Activated naive CD4-positive, alpha-beta T cell treated with anti-CD3 and anti-CD28 coated beads, Interleukin-2, amount 10 ng/mL, durations not matched to agents 7 days and 5 days (primary cell): ENCODE measurements at regions not wholly inside any gene's neighbourhood (a gene's known extent, or its start where the extent isn't known, plus 50 kb on each side); places are given as distances from the start of the nearest gene placed in this dataset.
"Not testable (repeated sequence)": the region's sequence is repeated elsewhere in the genome, so short reads cannot be mapped to it uniquely, and the experiment has no call there.

Experiments used
- CTCF ChIA-PET: fragments of 350-600 bp; sonication (Branson Sonifier 250); formaldehyde crosslinking; loops from one replicate; lab custom pipeline; 2021; ENCODE audit warnings: antibody characterized with exemption; lab: Charles Lee
- DNase-seq: peaks from one replicate; pipeline ENCODE4 v3.0.0-alpha.2; 2020
- H3K27ac Mint-ChIP-seq: one replicate; pipeline ENCODE4 v1.8.0; 2021; ENCODE audit warnings: mild to moderate bottlenecking, moderate library complexity, mixed read lengths
- H3K27me3 Mint-ChIP-seq: one replicate; pipeline ENCODE4 v1.8.0; 2021; ENCODE audit warnings: mild to moderate bottlenecking, mixed read lengths
- H3K36me3 Mint-ChIP-seq: one replicate; pipeline ENCODE4 v1.8.0; 2021; ENCODE audit warnings: mixed read lengths
- H3K4me1 Mint-ChIP-seq: one replicate; pipeline ENCODE4 v1.8.0; 2021; ENCODE audit warnings: mixed read lengths
- H3K4me3 Mint-ChIP-seq: one replicate; pipeline ENCODE4 v1.8.0; 2021; ENCODE audit warnings: mild to moderate bottlenecking, moderate library complexity, mixed read lengths
- H3K9me3 Mint-ChIP-seq: one replicate; pipeline ENCODE4 v1.8.0; 2021; ENCODE audit warnings: mixed read lengths

DNA sequence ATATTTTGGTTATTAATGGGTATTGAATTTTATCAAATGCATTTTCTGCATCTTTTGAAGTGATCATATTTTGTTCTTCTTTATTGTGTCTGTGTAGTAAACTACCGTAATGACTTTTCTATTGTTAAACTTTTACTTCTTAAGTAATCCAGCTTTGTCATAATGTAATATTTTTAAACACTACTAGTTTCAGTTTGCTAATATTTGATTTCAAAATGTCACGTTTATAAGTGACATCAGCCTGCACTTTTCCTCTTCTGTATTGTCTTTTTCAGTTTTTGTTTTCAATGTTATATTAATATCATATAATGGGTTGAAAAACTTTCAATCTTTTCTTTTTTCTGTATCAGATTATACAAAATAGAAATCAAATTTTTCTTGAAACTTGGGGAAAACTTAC, 71.6 kb upstream of the ANKRD1 start:
- H3K27me3 Mint-ChIP-seq: peaks cover 3% of the 10 kb centered on the region
- H3K4me1 Mint-ChIP-seq: no peaks in the 10 kb centered on the region
- CTCF ChIA-PET: no interaction called here
- H3K27ac Mint-ChIP-seq: no peak overlapping the region
- no peak for DNase-seq
- H3K36me3 Mint-ChIP-seq: no peaks in the 10 kb centered on the region
- no peak overlapping the region for H3K4me3 Mint-ChIP-seq
- H3K9me3 Mint-ChIP-seq: no peaks in the 10 kb centered on the region

DNA sequence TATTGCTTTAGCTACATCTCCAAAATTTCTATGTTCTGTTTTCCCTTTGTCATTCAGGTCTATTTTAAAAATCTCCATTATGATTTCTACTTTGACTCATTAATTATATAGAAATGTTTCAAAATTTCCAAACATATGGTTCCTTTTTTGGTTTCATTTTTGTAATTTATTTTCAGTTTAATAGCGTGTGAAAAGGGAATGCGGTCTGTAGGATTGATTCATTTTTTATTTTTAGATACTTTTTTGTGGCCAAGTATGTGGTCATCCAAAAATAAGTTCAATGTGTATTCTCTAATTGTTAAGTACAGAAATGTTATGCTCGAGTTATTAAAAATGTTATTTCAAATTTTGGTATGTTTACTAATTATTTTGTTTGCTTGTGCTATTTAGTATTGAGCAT, 72.5 kb upstream of the ANKRD1 start:
- H3K4me1 Mint-ChIP-seq: no peaks in the 10 kb centered on the region
- no peak overlapping the region for H3K4me3 Mint-ChIP-seq
- peaks cover 3% of the 10 kb centered on the region for H3K27me3 Mint-ChIP-seq
- H3K36me3 Mint-ChIP-seq: no peaks in the 10 kb centered on the region
- H3K27ac Mint-ChIP-seq: no peak overlapping the region
- DNase-seq: no peak
- CTCF ChIA-PET: interaction anchor here (0.8 kb wide), 1 partner anchor 302 kb away, joined by 3 read pairs; no protein-coding TSS in a partner anchor
- H3K9me3 Mint-ChIP-seq: no peaks in the 10 kb centered on the region

DNA sequence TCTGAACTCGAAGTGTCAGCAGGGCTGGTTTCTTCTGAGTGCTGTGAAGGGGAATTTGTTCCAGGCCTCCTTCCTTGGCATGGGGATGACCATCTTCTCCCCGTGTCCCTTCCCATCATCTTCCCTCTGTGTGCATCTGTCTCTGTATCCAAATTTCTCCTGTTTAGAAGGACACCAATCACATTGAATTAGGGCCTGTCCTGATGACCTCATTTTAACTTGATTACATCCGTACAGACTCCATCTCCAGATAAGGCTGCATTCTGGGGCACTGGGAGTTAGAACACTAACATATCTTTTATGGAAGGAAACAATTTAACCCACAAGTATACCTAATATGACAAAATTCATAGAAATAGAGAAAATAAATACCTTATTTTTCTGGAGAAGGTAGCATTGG, 76.8 kb upstream of the ANKRD1 start:
- H3K27me3 Mint-ChIP-seq: peaks cover 3% of the 10 kb centered on the region
- H3K4me1 Mint-ChIP-seq: no peaks in the 10 kb centered on the region
- DNase-seq: no peak
- H3K27ac Mint-ChIP-seq: no peak overlapping the region
- H3K36me3 Mint-ChIP-seq: no peaks in the 10 kb centered on the region
- H3K9me3 Mint-ChIP-seq: no peaks in the 10 kb centered on the region
- no peak overlapping the region for H3K4me3 Mint-ChIP-seq
- CTCF ChIA-PET: interaction anchor here (1.0 kb wide), 1 partner anchor 253 kb away, joined by 3 read pairs; no protein-coding TSS in a partner anchor

DNA sequence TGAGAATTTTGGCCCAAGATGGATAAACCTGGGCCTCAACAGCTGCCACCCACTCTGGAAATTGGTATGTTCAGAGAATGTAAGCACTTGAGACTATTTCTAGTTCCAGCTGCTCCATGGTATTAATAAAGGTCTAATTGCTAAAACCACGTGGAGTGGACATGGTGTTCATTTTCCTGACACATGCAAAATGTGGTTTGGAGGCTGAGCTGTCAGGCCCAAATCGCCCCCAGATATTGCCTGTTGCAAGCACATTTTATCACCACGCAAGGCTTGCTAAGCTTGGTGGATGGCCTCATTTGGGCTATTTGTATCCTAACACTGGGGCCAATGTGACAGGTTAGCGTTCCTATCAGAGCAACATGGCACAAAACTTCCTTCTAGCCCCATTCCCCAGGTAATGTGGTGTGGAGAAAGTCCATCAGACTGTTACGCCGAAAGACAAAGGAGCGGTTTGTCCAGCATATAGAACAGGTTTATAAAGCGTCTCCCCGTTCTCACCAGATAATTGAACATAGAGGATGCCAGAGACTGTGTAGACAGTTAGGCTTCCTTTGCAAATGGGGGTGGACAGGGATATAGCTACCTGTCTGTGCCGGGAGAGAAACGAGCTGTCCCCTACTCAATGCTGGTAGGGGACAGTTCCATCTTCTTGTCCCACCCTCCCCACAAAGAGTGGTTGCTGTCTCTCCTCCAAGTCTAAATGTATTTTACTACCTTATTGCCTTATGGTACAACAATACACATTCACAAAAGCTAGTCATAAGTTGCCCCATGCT, 78.0 kb upstream of the ANKRD1 start:
- H3K36me3 Mint-ChIP-seq: no peaks in the 10 kb centered on the region
- no peaks in the 10 kb centered on the region for H3K9me3 Mint-ChIP-seq
- H3K4me3 Mint-ChIP-seq: no peak overlapping the region
- CTCF ChIA-PET: no interaction called here
- no peaks in the 10 kb centered on the region for H3K4me1 Mint-ChIP-seq
- peaks cover 5% of the 10 kb centered on the region for H3K27me3 Mint-ChIP-seq
- no peak overlapping the region for H3K27ac Mint-ChIP-seq
- DNase-seq: no peak

DNA sequence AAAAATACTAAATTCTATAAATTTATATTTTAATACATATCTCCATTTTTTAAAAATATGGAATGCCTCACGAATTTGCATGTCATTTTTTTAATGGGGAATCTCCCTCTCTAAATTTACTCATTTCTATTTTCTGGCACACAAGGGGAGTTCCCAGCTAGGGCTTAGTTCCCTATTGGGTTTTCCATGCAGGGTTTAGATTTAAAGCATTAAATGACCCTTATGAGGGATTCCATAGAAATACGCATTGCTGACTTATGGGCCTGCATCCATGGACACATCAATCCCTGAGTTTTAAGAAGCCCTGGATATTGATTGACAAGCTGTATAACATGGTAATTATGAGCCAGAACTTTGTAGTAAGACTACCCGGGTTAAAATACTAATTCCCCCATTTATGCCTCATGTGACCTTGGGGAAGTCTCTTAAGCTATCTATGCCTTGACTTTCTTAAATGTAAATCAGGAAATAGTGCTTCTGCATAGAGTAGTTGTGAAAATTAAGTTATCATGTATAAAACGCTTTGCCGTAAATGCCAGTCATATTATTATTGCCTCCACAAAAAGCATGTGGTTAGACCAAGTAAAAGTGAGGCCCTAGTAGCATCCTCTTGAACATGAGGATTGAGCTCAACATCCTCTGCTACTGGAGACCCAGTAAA, 78.8 kb upstream of the ANKRD1 start:
- CTCF ChIA-PET: interaction anchor here (0.9 to 1.3 kb wide), 3 partner anchors 11 to 252 kb away, joined by 3 to 5 read pairs (median 4); no protein-coding TSS in a partner anchor
- Mint-ChIP-seq H3K9me3 (no peaks in the 10 kb centered on the region), H3K36me3 (no peaks in the 10 kb centered on the region), H3K27ac (no peak overlapping the region), H3K4me3 (no peak overlapping the region), H3K4me1 (no peaks in the 10 kb centered on the region), H3K27me3 (peaks cover 4% of the 10 kb centered on the region)
- no peak for DNase-seq

DNA sequence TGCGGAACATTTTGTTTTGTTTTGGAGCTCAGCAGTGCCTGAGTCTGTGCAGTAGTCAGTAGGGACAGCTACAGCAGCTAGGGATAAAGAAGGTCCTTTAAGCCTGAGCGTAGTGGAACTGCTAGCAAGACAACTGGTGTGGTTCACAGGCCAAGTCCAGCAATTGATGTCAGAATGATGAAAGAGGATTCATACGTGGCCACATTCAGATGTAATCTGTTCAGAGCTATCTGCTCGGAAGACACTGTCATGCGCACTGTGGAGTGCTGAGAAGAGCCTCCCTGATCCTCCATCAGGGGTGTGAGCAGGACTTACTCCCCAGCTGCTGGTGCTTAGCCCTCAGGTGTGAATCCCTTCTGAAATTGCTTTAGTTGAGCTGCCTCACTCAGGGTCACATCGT, 79.6 kb upstream of the ANKRD1 start:
- Mint-ChIP-seq H3K4me3 (no peak overlapping the region), H3K27me3 (peaks cover 11% of the 10 kb centered on the region), H3K27ac (no peak overlapping the region), H3K4me1 (peaks cover 3% of the 10 kb centered on the region), H3K36me3 (no peaks in the 10 kb centered on the region), H3K9me3 (no peaks in the 10 kb centered on the region)
- CTCF ChIA-PET: interaction anchor here (0.9 to 1.3 kb wide), 3 partner anchors 12 to 251 kb away, joined by 3 to 5 read pairs (median 4); no protein-coding TSS in a partner anchor
- no peak for DNase-seq

DNA sequence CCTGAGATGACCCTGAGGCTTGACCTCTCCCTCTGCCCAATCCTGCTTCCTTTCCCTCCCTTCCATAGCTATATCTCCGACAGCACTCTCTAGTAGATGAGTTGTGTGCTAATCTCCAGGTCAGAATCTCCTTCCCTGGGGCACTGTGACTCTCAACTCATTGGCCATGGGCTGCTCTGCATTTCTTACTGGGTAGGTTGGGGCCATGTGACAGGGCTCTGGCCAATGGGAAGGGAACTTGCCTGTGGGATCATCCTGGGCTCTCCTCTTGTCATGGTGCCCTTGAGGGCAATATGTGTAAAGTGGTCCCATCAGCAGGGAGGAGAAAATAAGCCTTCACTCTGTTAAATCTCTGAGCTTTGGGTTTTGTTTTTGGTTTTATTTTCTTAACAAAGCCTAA, 80.1 kb upstream of the ANKRD1 start:
- CTCF ChIA-PET: interaction anchor here (1.3 kb wide), 2 partner anchors 12 to 89 kb away, joined by 4 to 5 read pairs; no protein-coding TSS in a partner anchor
- Mint-ChIP-seq H3K4me3 (no peak overlapping the region), H3K36me3 (no peaks in the 10 kb centered on the region), H3K27ac (no peak overlapping the region), H3K9me3 (no peaks in the 10 kb centered on the region), H3K4me1 (peaks cover 4% of the 10 kb centered on the region), H3K27me3 (peaks cover 11% of the 10 kb centered on the region)
- DNase-seq: no peak

DNA sequence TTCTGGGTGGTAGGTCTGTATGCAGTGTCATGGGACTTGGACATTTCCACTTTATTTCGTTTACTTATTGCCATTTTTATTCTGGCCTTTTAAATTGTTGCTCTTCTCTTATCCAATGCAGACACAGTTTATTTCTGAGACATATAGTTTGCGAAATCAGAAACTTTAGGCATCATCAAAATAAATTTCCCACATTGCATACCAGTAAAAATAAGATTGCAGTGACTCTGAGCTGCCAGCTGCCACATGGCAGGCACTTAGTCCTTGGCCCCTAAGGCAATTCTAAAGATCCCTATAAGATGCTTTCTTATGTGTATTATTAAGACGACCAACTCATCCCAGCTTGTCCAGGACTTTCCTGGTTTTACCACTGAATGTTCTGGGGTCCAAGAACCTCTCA, 81.8 kb upstream of the ANKRD1 start:
- no peak overlapping the region for H3K4me3 Mint-ChIP-seq
- H3K27me3 Mint-ChIP-seq: peaks cover 11% of the 10 kb centered on the region
- CTCF ChIA-PET: interaction anchor here (1.1 to 6.2 kb wide), 2 partner anchors 91 to 248 kb away, joined by 3 to 129 read pairs; no protein-coding TSS in a partner anchor
- H3K9me3 Mint-ChIP-seq: no peaks in the 10 kb centered on the region
- peaks cover 20% of the 10 kb centered on the region for H3K4me1 Mint-ChIP-seq
- no peak overlapping the region for H3K27ac Mint-ChIP-seq
- DNase-seq: no peak
- no peaks in the 10 kb centered on the region for H3K36me3 Mint-ChIP-seq

DNA sequence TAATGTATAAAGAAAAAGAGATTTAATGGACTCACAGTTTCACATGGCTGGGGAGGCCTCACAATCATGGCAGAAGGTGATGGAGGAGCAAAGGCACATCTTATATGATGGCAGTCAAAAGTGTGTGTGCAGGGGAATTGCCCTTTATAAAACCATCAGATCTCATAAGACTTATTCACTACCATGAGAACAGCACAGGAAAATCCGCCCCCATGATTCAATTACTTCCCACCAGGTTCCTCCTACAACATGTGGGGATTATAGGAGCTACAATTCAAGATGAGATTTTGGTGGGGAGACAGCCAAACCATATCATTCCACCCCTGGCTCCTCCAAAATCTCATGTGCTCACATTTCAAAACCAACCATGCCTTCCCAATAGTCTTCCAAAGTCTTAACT, 82.5 kb upstream of the ANKRD1 start:
- not testable (repeated sequence) for DNase-seq, H3K27ac Mint-ChIP-seq, H3K4me3 Mint-ChIP-seq, H3K36me3 Mint-ChIP-seq, H3K9me3 Mint-ChIP-seq
- CTCF ChIA-PET: interaction anchor here (0.9 to 6.2 kb wide), 3 partner anchors 34 to 247 kb away, joined by 3 to 129 read pairs (median 3); no protein-coding TSS in a partner anchor
- Mint-ChIP-seq H3K4me1 (peaks cover 27% of the 10 kb centered on the region), H3K27me3 (peaks cover 11% of the 10 kb centered on the region)

DNA sequence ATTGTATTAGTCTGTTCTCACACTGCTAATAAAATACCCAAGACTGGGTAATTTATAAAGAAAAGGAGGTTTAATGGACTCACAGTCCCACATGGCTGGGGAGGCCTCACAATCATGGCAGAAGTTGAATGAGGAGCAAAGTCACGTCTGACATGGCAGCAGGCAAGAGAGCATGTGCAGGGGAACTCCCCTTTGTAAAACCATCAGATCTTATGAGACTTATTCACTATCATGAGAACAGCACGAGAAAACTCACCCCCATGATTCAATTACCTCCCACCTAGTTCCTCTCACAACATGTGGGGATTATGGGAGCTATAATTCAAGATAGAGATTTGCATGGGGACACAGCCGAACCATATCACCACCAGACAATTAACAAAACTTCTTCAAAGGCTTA, 84.4 kb upstream of the ANKRD1 start:
- H3K4me1 Mint-ChIP-seq: peaks cover 33% of the 10 kb centered on the region
- not testable (repeated sequence) for H3K27ac Mint-ChIP-seq, DNase-seq, H3K9me3 Mint-ChIP-seq, H3K36me3 Mint-ChIP-seq, H3K4me3 Mint-ChIP-seq
- peaks cover 16% of the 10 kb centered on the region for H3K27me3 Mint-ChIP-seq
- CTCF ChIA-PET: interaction anchor here (0.7 to 6.2 kb wide), 25 partner anchors 11 to 385 kb away, joined by 3 to 129 read pairs (median 4); partner anchors contain the start of gene ANKRD1

DNA sequence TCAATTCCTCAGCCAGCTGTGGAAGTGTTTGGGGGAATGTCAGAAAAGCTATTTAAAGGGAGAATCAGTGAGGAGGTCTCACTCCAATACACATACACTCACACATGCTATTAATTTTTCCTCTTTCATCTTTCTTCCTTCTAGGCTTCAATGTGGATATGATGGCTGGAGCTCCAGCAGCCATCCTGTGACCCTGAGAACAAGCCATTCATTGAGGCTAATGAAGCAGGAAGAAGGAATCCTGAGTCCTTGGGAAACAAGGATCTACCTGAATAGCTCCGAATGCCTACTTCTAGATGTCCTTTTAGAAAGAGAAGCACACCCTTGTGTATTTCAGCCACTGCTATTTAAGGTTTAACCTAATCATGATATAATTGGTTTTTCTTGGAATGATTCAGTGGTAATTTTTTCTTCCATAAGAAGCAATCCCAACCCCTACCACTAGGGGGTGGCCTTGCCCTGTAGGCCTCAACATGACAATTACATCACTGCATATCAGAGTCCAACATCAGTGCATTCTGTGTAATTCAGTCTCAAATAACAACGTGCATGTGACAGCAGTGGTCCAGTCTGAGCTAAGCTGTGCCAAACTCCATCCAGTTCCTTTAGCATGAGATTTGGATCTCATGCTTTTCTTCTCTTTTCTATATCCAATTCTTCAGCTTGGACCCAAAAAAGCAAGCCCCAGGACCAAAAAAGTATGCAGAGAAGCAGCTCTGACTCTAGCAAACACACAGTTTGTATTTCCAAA, 85.3 kb upstream of the ANKRD1 start:
- Mint-ChIP-seq H3K9me3 (no peaks in the 10 kb centered on the region), H3K4me3 (no peak overlapping the region), H3K27ac (peak overlapping the region; percentile 78), H3K36me3 (no peaks in the 10 kb centered on the region), H3K27me3 (peaks cover 16% of the 10 kb centered on the region), H3K4me1 (peaks cover 33% of the 10 kb centered on the region)
- CTCF ChIA-PET: interaction anchor here (0.6 to 6.2 kb wide), 55 partner anchors 12 to 630 kb away, joined by 3 to 129 read pairs (median 3); partner anchors contain the start of gene ANKRD1
- peak; percentile 73 for DNase-seq

DNA sequence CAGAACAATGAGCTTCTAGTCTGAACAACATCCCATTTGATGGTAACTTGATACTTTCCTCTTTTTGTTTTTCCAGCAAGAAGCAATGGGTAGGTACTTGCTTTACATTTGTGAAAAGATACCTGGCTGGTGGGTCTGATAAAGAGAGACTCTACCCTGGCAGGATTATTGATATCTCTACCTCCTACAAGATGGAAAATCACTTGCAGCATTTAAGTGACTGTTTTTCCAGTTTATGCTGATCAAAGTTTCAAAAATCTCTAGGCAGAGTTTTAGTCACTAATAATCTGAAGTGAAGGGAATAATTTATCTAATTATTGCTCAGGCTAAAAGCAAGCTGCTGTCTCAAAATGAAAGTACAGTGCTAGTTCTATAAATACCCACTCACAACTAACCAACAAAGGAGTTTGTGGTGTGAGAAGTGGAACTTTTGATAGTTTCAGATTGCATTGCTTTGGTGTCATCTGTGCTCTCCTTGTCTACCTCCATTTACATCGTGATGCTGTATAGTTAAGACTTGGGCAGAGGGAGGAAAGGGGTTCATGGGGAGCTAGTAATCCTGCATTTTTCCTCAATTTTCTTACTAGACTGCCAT, 86.0 kb upstream of the ANKRD1 start:
- DNase-seq: no peak
- Mint-ChIP-seq H3K36me3 (no peaks in the 10 kb centered on the region), H3K27me3 (peaks cover 16% of the 10 kb centered on the region), H3K4me3 (peak overlapping the region; percentile 24), H3K27ac (peak overlapping the region; percentile 78), H3K9me3 (no peaks in the 10 kb centered on the region), H3K4me1 (peaks cover 33% of the 10 kb centered on the region)
- CTCF ChIA-PET: interaction anchor here (0.6 to 6.2 kb wide), 46 partner anchors 12 to 629 kb away, joined by 3 to 129 read pairs (median 3); partner anchors contain the start of gene ANKRD1

DNA sequence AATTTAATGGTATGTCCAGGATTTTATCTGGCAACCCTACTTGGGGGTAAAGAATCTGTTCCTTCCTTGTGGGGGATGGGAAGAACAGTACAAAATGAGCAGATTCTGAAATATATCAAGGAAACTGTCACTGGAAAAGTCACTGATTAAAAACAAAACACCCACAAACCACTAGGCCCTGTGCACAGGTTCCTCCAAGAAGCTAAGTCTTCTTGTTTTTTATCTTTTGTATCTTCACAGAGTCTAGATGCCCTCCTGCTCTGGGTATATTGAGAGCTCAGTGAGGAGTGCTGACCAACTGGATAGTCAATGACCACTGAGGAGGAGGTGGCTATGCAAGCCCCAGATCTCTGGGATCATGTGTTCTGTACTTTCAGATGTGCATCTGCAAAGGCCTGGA, 86.8 kb upstream of the ANKRD1 start:
- H3K4me3 Mint-ChIP-seq: no peak overlapping the region
- H3K27ac Mint-ChIP-seq: no peak overlapping the region
- H3K36me3 Mint-ChIP-seq: no peaks in the 10 kb centered on the region
- H3K9me3 Mint-ChIP-seq: no peaks in the 10 kb centered on the region
- CTCF ChIA-PET: interaction anchor here (0.5 to 6.2 kb wide), 10 partner anchors 26 to 381 kb away, joined by 3 to 129 read pairs (median 3); no protein-coding TSS in a partner anchor
- no peak for DNase-seq
- peaks cover 33% of the 10 kb centered on the region for H3K4me1 Mint-ChIP-seq
- H3K27me3 Mint-ChIP-seq: peaks cover 16% of the 10 kb centered on the region
